ENCODE measurements at regions not wholly inside any gene's neighbourhood (a gene's known extent, or its start where the extent isn't known, plus 50 kb on each side); places are given as distances from the start of the nearest gene placed in this dataset.

GRCh38 chr3:95154766-95155165, 1091.9 kb downstream of the NSUN3 start:
- TF ChIP-seq HDAC2 (IDR thresholded peaks at IDR 0.05) (no peak), ZNF3 (CRISPR knock-in tag; IDR thresholded peaks at IDR 0.05) (no peak), NFYB (IDR thresholded peaks at IDR 0.05; ENCODE audit: extremely low read depth, insufficient read length) (no peak), EZH2 (IDR thresholded peaks at IDR 0.05; ENCODE audit: borderline replicate concordance, low read depth, low read length) (no peak), SMAD1 (IDR thresholded peaks at IDR 0.05; ENCODE audit: low read depth, low read length, partially characterized antibody) (no peak), NR3C1 (CRISPR knock-in tag; IDR thresholded peaks at IDR 0.05) (no peak), RBM39 (optimal IDR thresholded peaks at IDR 0.05; ENCODE audit: low read depth, low read length) (no peak), HNRNPK (IDR thresholded peaks at IDR 0.05; ENCODE audit: low read depth, low read length, poor library complexity, severe bottlenecking) (no peak)

All from K562 (cell line).